Osteocyte (in vitro differentiated cells): ENCODE measurements at regions not wholly inside any gene's neighbourhood (a gene's known extent, or its start where the extent isn't known, plus 50 kb on each side); places are given as distances from the start of the nearest gene placed in this dataset.

Experiments used
- DNase-seq: peaks from one replicate; pipeline ENCODE4 v3.0.0; 2021; ENCODE audit warnings: mixed read lengths; ENCODE audit not compliant: unreplicated experiment; ENCODE audit errors: extremely low spot score
- H3K27ac Mint-ChIP-seq: one replicate; pipeline ENCODE4 v1.8.0; 2021; ENCODE audit warnings: mild to moderate bottlenecking, mixed read lengths; ENCODE audit not compliant: unreplicated experiment
- H3K27me3 Mint-ChIP-seq: one replicate; pipeline ENCODE4 v1.8.0; 2021; ENCODE audit warnings: mixed read lengths; ENCODE audit not compliant: unreplicated experiment
- H3K36me3 Mint-ChIP-seq: one replicate; pipeline ENCODE4 v1.8.0; 2021; ENCODE audit warnings: mixed read lengths; ENCODE audit not compliant: unreplicated experiment
- H3K4me1 Mint-ChIP-seq: one replicate; pipeline ENCODE4 v1.8.0; 2021; ENCODE audit warnings: mixed read lengths; ENCODE audit not compliant: unreplicated experiment
- H3K4me3 Mint-ChIP-seq: one replicate; pipeline ENCODE4 v1.8.0; 2021; ENCODE audit warnings: mild to moderate bottlenecking, moderate library complexity, mixed read lengths; ENCODE audit not compliant: unreplicated experiment
- H3K9me3 Mint-ChIP-seq: one replicate; pipeline ENCODE4 v1.8.0; 2021; ENCODE audit warnings: mixed read lengths; ENCODE audit not compliant: unreplicated experiment
- TF ChIP-seq, protein P1 (sequence below): fragments of 200-600 bp; sonication (generic); IDR thresholded peaks from 2 replicates; pipeline ENCODE4 v1.5.0; 2021; ENCODE audit warnings: antibody characterized with exemption, mild to moderate bottlenecking, moderate library complexity

GRCh38 chr7:101701153-101701794, 72.2 kb upstream of the MYL10 start:
- H3K9me3 Mint-ChIP-seq = no peaks in the 10 kb centered on the region

DNA sequence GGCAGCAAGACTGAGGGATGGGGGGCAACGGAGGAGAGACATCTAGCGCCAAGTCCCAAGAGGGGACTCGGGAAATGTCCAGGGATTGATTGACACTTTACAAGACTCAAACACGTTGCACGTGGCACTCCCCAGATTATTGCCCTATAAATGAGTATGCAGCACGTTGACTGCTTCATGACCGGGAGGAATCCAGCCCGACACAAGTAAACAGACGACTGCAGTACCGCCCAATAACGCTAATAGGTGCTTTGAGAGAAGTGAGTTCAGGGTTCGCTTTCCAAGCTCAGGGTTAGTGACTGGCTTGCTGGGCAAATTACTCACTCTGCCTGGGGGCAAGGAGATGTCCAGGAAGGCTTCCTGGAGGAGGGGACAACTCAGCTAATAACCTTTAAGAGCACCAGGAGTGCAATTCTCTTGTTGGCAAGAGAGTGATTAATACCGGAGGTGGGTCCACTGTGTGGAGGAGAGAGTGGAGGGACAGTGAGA, 73.3 kb upstream of the MYL10 start:
- Mint-ChIP-seq H3K9me3 (no peaks in the 10 kb centered on the region), H3K27ac (no peak overlapping the region), H3K4me3 (no peak overlapping the region), H3K36me3 (no peaks in the 10 kb centered on the region), H3K27me3 (peaks cover 52% of the 10 kb centered on the region), H3K4me1 (peaks cover 2% of the 10 kb centered on the region)
- DNase-seq = no peak
- TF ChIP-seq, protein P1, sequence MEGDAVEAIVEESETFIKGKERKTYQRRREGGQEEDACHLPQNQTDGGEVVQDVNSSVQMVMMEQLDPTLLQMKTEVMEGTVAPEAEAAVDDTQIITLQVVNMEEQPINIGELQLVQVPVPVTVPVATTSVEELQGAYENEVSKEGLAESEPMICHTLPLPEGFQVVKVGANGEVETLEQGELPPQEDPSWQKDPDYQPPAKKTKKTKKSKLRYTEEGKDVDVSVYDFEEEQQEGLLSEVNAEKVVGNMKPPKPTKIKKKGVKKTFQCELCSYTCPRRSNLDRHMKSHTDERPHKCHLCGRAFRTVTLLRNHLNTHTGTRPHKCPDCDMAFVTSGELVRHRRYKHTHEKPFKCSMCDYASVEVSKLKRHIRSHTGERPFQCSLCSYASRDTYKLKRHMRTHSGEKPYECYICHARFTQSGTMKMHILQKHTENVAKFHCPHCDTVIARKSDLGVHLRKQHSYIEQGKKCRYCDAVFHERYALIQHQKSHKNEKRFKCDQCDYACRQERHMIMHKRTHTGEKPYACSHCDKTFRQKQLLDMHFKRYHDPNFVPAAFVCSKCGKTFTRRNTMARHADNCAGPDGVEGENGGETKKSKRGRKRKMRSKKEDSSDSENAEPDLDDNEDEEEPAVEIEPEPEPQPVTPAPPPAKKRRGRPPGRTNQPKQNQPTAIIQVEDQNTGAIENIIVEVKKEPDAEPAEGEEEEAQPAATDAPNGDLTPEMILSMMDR = no peak

More at GRCh38 chr7:101701153-101701794, 72.2 kb upstream of the MYL10 start:
- H3K27me3 Mint-ChIP-seq = peaks cover 45% of the 10 kb centered on the region
- TF ChIP-seq, protein P1 = no peak
- peaks cover 2% of the 10 kb centered on the region for H3K4me1 Mint-ChIP-seq
- no peak overlapping the region for H3K27ac Mint-ChIP-seq
- no peaks in the 10 kb centered on the region for H3K36me3 Mint-ChIP-seq
- H3K4me3 Mint-ChIP-seq = no peak overlapping the region
- DNase-seq = no peak

GRCh38 chr7:101705331-101705730, 76.2 kb upstream of the MYL10 start:
- Mint-ChIP-seq H3K4me3 (no peak overlapping the region), H3K4me1 (peaks cover 2% of the 10 kb centered on the region), H3K27ac (no peak overlapping the region), H3K27me3 (peaks cover 42% of the 10 kb centered on the region), H3K36me3 (no peaks in the 10 kb centered on the region), H3K9me3 (no peaks in the 10 kb centered on the region)
- TF ChIP-seq, protein P1 = no peak
- no peak for DNase-seq

GRCh38 chr7:101707587-101707986, 78.5 kb upstream of the MYL10 start:
- TF ChIP-seq, protein P1 = no peak
- DNase-seq = no peak
- Mint-ChIP-seq H3K4me1 (no peaks in the 10 kb centered on the region), H3K4me3 (no peak overlapping the region), H3K27ac (no peak overlapping the region), H3K36me3 (no peaks in the 10 kb centered on the region), H3K27me3 (peaks cover 38% of the 10 kb centered on the region), H3K9me3 (no peaks in the 10 kb centered on the region)

DNA sequence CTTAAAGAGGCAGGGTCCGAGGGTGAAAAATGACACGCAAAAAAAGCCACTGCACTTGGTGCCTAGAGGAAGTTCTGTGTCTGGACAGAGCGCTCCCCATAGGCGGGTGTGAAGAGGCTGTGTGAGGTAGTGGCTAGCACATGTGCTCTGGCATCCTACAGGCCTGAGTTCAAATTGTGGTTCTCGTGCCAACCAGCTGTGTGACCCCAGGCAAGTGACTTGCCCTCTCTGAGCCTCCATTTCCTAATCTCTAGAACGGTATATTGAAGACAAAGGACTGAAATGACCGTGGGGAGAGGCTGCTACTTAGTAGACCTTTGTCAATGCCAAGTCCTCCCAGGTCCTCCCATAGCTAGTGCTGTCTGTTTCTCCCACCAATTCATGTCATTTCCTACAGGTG, 79.1 kb upstream of the MYL10 start:
- DNase-seq = no peak
- Mint-ChIP-seq H3K27me3 (peaks cover 38% of the 10 kb centered on the region), H3K9me3 (no peaks in the 10 kb centered on the region), H3K36me3 (no peaks in the 10 kb centered on the region), H3K27ac (no peak overlapping the region), H3K4me3 (no peak overlapping the region), H3K4me1 (no peaks in the 10 kb centered on the region)
- TF ChIP-seq, protein P1 = no peak
